Activated naive CD8-positive, alpha-beta T cell treated with anti-CD3 and anti-CD28 coated beads, Interleukin-2, amount 10 ng/mL, durations not matched to agents 7 days and 5 days (primary cell): ENCODE measurements at regions not wholly inside any gene's neighbourhood (a gene's known extent, or its start where the extent isn't known, plus 50 kb on each side); places are given as distances from the start of the nearest gene placed in this dataset.
"Not testable (repeated sequence)": the region's sequence is repeated elsewhere in the genome, so short reads cannot be mapped to it uniquely, and the experiment has no call there.

Experiments used
- ATAC-seq: fragments of 150-1000 bp; cut with Tn5 transposase; one replicate; pipeline ENCODE4 v1.10.0; 2021; ENCODE audit warnings: low read depth, moderate library complexity
- POLR2A ChIA-PET: fragments of 350-600 bp; sonication (Branson Sonifier 250); formaldehyde crosslinking; loops from one replicate; lab custom pipeline; 2021; ENCODE audit warnings: antibody characterized with exemption; lab: Charles Lee
- DNase-seq: peaks from one replicate; pipeline ENCODE4 v3.0.0; 2021
- H3K27ac Mint-ChIP-seq: one replicate; pipeline ENCODE4 v1.8.0; 2022; ENCODE audit warnings: mild to moderate bottlenecking, mixed read lengths
- H3K27me3 Mint-ChIP-seq: one replicate; pipeline ENCODE4 v1.8.0; 2022; ENCODE audit warnings: mild to moderate bottlenecking, moderate library complexity, mixed read lengths
- H3K36me3 Mint-ChIP-seq: one replicate; pipeline ENCODE4 v1.8.0; 2021; ENCODE audit warnings: mild to moderate bottlenecking, mixed read lengths
- H3K4me1 Mint-ChIP-seq: one replicate; pipeline ENCODE4 v1.8.0; 2021; ENCODE audit warnings: mixed read lengths
- H3K4me3 Mint-ChIP-seq: one replicate; pipeline ENCODE4 v1.8.0; 2022; ENCODE audit warnings: mild to moderate bottlenecking, moderate library complexity, mixed read lengths
- H3K9me3 Mint-ChIP-seq: one replicate; pipeline ENCODE4 v1.8.0; 2021; ENCODE audit warnings: mixed read lengths

DNA sequence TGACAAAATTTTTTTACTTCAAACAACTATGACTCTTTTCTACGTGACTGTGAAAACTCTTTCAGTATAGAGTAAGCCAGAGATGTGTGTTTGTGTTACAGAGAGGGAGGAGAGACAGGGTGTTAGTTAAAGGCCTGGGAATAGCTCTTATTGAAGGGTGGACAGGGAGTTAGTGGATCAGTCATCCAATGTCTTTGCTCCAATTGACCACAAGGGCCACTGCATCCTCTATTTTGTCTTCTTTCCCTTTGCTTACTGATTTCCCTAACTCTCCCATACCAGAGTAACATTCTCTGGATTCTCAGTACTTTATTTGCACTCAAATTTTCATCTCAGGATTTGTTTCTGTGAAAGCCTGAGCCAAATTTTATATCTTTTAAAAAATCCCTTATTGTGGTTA, 920.3 kb downstream of the CDH18 start:
- Mint-ChIP-seq H3K27ac (no peak overlapping the region), H3K9me3 (no peaks in the 10 kb centered on the region), H3K36me3 (no peaks in the 10 kb centered on the region), H3K4me1 (no peaks in the 10 kb centered on the region), H3K27me3 (no peaks in the 10 kb centered on the region), H3K4me3 (no peak overlapping the region)
- ATAC-seq: no peak
- POLR2A ChIA-PET: no interaction called here
- no peak for DNase-seq

DNA sequence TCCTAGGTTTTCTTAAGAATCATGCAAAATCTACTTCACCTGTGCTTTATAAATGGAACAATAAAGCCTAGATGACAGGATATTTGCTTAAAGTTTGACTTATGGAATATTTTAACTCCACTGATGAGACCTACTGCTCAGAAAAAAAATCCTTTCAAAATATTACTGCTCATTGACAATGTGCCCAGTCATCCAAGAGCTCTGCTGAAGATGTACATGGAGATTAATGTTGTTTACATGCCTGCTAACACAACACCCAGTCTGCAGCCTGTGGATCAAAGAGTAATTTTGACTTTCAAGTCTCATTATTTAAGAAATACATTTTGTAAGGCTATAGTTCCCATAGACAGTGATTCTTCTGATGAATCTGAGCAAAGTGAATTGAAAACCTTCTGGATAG, 889.6 kb downstream of the CDH18 start:
- POLR2A ChIA-PET: no interaction called here
- no peak for ATAC-seq
- H3K27me3 Mint-ChIP-seq: no peaks in the 10 kb centered on the region
- no peak overlapping the region for H3K27ac Mint-ChIP-seq
- no peak overlapping the region for H3K4me3 Mint-ChIP-seq
- peaks cover 9% of the 10 kb centered on the region for H3K9me3 Mint-ChIP-seq
- no peak for DNase-seq
- no peaks in the 10 kb centered on the region for H3K36me3 Mint-ChIP-seq
- no peaks in the 10 kb centered on the region for H3K4me1 Mint-ChIP-seq

DNA sequence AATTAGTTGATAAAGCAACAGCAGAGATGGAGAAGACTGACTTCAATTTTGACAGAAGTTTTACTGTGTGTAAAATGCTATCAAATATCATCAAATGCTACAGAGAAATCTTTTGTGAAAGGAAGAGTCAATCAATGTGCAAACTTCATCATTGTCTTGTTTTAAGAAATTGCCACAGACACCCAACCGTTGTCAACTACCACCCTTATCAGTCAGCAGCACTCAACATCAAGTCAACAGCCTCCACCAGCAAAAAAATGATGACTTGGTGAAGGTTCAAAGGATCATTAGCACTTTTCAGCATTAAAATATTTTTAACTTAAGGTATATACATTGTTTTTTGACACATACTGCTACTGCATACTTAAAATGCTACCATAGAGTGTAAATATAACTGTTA, 888.8 kb downstream of the CDH18 start:
- ATAC-seq (no peak), DNase-seq (no peak)
- no peak overlapping the region for H3K4me3 Mint-ChIP-seq

DNA sequence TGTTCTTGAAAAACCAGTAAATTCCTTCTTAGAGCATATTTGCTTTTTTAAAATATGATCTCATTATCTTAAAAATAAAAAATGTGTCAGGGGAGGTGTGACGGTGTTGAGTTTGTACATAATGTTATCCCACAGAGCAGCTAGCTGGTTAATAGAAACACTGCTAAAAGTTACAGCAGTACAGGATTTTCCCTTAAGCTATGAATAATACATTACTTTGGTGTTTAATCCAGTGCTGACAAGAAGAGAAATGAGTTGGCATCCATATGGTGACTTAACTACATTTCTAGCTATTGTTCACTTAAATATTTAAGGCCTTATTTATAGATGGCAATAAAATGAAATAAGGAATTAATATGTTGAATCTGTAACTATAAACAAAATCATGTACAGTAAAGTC, 883.1 kb downstream of the CDH18 start:
- no peak overlapping the region for H3K27ac Mint-ChIP-seq
- POLR2A ChIA-PET: no interaction called here
- ATAC-seq (no peak), DNase-seq (no peak)
- peaks cover 6% of the 10 kb centered on the region for H3K9me3 Mint-ChIP-seq
- no peak overlapping the region for H3K4me3 Mint-ChIP-seq
- H3K27me3 Mint-ChIP-seq: no peaks in the 10 kb centered on the region
- no peaks in the 10 kb centered on the region for H3K36me3 Mint-ChIP-seq
- no peaks in the 10 kb centered on the region for H3K4me1 Mint-ChIP-seq

More for the DNA sequence above, 888.8 kb downstream of the CDH18 start:
- POLR2A ChIA-PET: no interaction called here
- H3K4me1 Mint-ChIP-seq: no peaks in the 10 kb centered on the region
- no peak overlapping the region for H3K27ac Mint-ChIP-seq
- H3K36me3 Mint-ChIP-seq: no peaks in the 10 kb centered on the region
- H3K27me3 Mint-ChIP-seq: no peaks in the 10 kb centered on the region
- H3K9me3 Mint-ChIP-seq: peaks cover 9% of the 10 kb centered on the region

DNA sequence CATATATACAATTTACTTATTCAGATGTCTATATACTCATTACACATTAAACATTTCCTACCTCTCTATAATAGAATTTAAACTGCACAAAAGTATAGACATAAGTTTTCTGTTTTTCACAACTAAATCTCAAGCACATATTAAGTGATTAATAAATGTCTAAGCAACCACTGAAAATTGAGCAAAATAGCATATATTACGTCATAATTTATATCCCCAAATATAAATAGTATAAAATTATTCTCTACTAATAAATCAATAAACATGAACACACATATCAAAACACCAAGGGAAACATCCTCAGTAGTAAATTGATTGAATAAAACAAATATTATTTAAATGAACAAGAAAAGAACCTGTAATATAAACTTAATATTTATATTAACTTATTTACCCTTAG, 865.1 kb downstream of the CDH18 start:
- ATAC-seq (no peak), DNase-seq (no peak)
- POLR2A ChIA-PET: no interaction called here
- Mint-ChIP-seq H3K9me3 (peaks cover 4% of the 10 kb centered on the region), H3K36me3 (no peaks in the 10 kb centered on the region), H3K27me3 (no peaks in the 10 kb centered on the region), H3K27ac (no peak overlapping the region), H3K4me1 (no peaks in the 10 kb centered on the region), H3K4me3 (no peak overlapping the region)

DNA sequence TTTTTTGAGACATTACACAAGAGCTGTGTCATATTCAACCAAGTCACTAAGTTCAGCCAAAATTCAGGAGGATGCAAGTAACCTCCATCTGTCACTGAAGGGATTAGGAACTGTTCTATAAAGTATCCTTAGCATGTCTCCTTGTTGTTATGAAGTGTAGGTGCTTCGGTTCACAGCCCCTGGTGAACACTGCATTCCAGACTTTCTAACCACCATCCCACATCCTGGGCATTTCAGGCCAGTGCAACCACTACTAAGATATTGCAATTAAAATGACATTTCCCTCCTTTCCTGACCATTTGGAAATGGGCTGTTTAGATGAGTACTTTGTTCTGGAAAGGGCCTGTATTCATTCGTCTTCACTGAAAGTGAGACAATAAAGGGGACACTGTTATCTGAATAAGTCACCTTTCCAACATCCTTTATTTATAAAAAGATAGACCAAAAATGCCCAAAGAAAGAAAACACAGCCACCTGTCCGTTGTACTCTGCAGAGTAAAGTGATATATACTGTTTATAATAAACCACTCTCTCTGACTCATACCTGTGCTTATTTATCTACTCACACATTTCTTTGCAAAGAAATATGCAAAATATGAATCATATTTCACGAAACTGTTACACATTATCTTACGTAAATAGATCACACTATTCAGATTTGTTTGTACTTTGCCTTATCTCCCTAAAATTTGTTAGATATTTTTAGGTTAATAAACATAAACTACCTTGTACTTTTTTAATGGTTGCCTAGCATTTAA, 861.9 kb downstream of the CDH18 start:
- H3K4me3 Mint-ChIP-seq: no peak overlapping the region
- ATAC-seq (no peak), DNase-seq (no peak)
- no peaks in the 10 kb centered on the region for H3K4me1 Mint-ChIP-seq
- POLR2A ChIA-PET: no interaction called here
- no peaks in the 10 kb centered on the region for H3K27me3 Mint-ChIP-seq
- no peak overlapping the region for H3K27ac Mint-ChIP-seq
- H3K36me3 Mint-ChIP-seq: no peaks in the 10 kb centered on the region
- peaks cover 3% of the 10 kb centered on the region for H3K9me3 Mint-ChIP-seq

DNA sequence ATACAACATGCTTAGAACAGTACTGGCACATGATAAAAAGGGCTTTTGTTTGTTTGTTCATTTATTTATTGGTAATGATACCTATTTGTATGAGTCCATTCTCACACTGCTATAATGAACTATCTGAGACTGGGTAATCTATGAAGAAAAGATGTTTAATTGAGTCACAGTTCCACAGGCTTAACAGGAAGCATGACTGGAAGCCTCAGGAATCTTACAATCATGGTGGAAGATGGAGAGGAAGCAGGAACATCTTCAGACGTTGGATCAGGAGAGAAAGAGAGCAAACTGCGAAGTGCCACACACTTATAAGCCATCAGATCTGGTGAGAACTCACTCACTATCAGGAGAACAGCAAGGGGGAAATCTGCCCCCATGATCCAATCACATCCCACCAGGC, 847.7 kb downstream of the CDH18 start:
- H3K4me1 Mint-ChIP-seq: no peaks in the 10 kb centered on the region
- no peak for ATAC-seq
- no peaks in the 10 kb centered on the region for H3K36me3 Mint-ChIP-seq
- H3K9me3 Mint-ChIP-seq: peaks cover 13% of the 10 kb centered on the region
- DNase-seq: no peak
- no peak overlapping the region for H3K27ac Mint-ChIP-seq
- no peaks in the 10 kb centered on the region for H3K27me3 Mint-ChIP-seq
- POLR2A ChIA-PET: no interaction called here
- H3K4me3 Mint-ChIP-seq: no peak overlapping the region

DNA sequence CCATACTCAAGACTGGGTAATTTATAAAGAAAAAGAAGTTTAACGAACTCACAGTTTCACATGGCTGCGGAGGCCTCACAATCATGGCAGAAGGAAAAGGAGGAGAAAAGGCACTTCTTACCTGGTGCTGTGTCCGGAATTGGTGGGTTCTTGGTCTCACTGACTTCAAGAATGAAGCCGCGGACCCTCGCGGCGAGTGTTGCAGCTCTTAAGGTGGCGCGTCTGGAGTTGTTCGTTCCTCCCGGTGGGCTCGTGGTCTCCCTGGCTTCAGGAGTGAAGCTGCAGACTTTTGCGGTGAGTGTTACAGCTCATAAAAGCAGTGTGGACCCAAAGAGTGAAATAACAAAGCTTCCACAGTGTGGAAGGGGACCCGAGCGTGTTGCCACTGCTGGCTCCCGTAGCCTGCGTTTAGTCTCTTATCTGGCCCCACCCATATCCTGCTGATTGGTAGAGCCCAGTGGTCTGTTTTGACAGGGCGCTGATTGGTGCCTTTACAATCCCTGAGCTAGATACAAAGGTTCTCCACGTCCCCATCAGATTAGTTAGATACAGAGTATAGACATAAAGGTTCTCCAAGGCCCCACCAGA, 846.0 kb downstream of the CDH18 start:
- H3K27me3 Mint-ChIP-seq, DNase-seq, POLR2A ChIA-PET, ATAC-seq, H3K36me3 Mint-ChIP-seq, H3K4me1 Mint-ChIP-seq, H3K4me3 Mint-ChIP-seq, H3K27ac Mint-ChIP-seq: not testable (repeated sequence)
- H3K9me3 Mint-ChIP-seq: peaks cover 13% of the 10 kb centered on the region

DNA sequence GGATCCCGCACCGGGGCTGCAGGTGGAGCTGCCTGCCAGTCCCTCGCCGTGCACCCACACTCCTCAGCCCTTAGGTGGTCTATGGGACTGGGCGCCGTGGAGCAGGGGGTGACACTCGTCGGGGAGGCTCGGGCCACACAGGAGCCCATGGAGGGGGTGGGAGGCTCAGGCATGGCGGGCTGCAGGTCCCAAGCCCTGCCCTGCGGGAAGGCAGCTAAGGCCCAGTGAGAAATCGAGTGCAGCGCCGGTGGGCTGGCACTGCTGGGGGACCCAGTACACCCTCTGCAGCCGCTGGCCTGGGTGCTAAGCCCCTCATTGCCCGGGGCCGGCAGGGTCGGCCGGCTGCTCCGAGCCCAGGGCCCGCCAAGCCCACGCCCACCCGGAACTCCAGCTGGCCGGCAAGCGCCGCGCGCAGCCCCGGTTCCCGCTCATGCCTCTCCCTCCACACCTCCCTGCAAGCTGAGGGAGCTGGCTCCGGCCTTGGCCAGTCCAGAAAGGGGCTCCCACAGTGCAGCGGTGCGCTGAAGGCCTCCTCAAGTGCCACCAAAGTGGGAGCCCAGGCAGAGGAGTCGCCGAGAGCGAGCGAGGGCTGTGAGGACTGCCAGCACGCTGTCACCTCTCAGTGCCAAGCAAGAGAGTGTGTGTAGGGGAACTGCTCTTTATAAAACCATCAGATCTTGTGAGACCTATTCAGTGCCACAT, 845.1 kb downstream of the CDH18 start:
- H3K27ac Mint-ChIP-seq, H3K36me3 Mint-ChIP-seq, H3K4me1 Mint-ChIP-seq, H3K27me3 Mint-ChIP-seq, POLR2A ChIA-PET, ATAC-seq, DNase-seq, H3K4me3 Mint-ChIP-seq: not testable (repeated sequence)
- H3K9me3 Mint-ChIP-seq: peaks cover 13% of the 10 kb centered on the region

DNA sequence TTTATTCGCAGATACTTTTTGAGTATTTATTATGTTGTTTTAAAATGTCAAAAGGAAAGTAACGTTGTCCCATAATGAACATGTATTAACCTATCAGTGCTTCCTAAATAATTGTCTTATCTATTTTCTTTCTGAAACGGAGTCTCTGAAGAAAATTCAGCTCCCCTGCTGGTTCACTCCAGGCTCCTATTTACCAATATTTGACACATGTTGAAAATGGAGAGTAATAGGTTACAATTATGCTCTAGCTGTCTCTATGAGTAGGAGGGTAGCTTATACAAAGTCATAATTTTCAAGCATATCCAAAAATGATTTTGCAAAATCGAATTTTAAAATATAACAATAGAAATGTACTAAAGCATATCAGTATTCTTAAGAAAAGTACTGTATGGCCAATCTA, 844.1 kb downstream of the CDH18 start:
- Mint-ChIP-seq H3K4me1 (no peaks in the 10 kb centered on the region), H3K9me3 (peaks cover 15% of the 10 kb centered on the region), H3K27me3 (no peaks in the 10 kb centered on the region), H3K4me3 (no peak overlapping the region), H3K27ac (no peak overlapping the region), H3K36me3 (no peaks in the 10 kb centered on the region)
- POLR2A ChIA-PET: no interaction called here
- DNase-seq: no peak
- no peak for ATAC-seq

DNA sequence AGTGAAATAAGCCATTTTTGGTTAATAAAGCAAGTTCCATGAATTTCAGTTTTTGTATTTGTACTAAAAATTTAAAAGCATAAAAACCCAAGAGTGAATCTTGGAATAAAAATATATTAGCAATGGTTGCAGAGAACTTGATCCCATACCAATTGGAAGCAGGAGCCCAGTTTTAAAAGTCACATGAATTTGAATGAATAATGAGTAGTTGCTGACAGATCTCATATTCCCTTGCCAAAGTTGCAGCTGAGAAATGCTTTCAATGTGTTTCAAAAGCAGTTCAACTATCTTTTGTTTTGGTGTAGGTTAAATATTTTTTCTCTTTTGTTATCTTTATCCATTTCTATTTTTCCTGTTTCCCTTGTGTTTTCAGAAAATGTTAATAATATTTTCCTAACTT, 818.6 kb downstream of the CDH18 start:
- no peak overlapping the region for H3K4me3 Mint-ChIP-seq
- H3K27ac Mint-ChIP-seq: no peak overlapping the region
- POLR2A ChIA-PET: no interaction called here
- H3K27me3 Mint-ChIP-seq: no peaks in the 10 kb centered on the region
- H3K9me3 Mint-ChIP-seq: peaks cover 3% of the 10 kb centered on the region
- H3K36me3 Mint-ChIP-seq: no peaks in the 10 kb centered on the region
- H3K4me1 Mint-ChIP-seq: no peaks in the 10 kb centered on the region
- DNase-seq (no peak), ATAC-seq (no peak)

DNA sequence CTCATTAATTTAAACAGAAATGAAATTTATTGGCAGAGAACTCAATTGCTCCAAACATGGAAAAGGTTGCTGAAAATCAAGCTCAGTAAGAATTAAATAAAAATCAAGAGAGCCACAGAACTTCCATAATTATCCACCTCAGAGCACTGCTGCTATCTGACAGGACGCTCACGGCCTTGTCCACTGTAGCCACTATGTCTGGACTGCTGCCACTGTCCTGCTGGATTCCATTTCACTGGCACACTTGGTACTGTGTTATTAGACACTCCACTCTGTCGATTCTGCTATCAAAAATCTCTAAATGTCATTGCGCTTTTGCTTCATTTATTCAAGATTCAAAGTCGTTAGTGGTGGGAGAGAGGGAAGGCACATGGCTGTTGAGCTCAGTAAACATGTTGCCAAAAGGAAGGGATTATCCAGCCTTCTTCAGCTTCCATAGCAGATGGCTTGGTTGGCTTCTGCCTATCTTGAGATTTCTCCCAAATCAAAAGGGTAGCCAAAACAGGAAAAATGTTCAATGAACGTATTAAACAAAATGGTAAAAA, 815.0 kb downstream of the CDH18 start:
- H3K4me3 Mint-ChIP-seq: no peak overlapping the region
- no peaks in the 10 kb centered on the region for H3K4me1 Mint-ChIP-seq
- no peaks in the 10 kb centered on the region for H3K9me3 Mint-ChIP-seq
- ATAC-seq: no peak
- no peak for DNase-seq
- no peaks in the 10 kb centered on the region for H3K36me3 Mint-ChIP-seq
- H3K27ac Mint-ChIP-seq: no peak overlapping the region
- POLR2A ChIA-PET: no interaction called here
- no peaks in the 10 kb centered on the region for H3K27me3 Mint-ChIP-seq

DNA sequence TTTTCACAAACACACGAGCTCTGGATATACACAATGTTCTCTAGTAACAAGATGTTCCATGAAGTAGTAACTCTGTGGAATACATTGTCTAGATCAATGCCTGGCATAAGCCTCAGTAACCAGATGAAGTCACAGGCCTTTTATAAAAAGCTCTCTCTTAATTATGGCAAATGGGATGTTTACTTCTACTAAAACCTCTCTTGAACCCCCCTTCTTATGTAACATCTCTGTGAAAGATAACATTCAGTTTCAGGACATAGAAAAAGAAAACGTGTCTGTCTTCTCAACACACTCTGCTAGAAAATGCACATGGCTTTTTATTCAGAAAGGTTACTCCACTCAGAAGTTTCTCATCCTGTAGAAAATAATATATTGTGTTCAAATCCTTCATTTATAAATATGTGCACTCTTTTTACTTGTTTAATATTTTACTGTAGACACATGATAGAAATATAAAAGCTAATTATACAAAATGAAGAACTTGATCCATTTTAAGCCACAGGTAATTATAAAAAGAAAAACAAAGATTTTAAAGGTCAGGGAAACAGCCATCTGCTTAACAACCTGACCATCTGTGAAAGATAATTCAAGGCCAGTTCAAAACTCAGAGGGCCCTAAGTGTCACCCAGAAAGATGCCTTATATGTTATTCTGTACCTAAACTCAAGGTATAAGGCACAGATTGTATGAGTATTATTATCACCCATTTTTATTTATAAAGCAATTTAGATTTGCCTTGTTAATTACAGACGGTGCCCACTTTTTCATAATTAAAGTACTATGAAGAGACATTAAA, 812.0 kb downstream of the CDH18 start:
- no peaks in the 10 kb centered on the region for H3K27me3 Mint-ChIP-seq
- no peak for ATAC-seq
- H3K9me3 Mint-ChIP-seq: no peaks in the 10 kb centered on the region
- no peaks in the 10 kb centered on the region for H3K36me3 Mint-ChIP-seq
- DNase-seq: no peak
- no peaks in the 10 kb centered on the region for H3K4me1 Mint-ChIP-seq
- H3K27ac Mint-ChIP-seq: no peak overlapping the region
- H3K4me3 Mint-ChIP-seq: no peak overlapping the region
- POLR2A ChIA-PET: no interaction called here
